Activated CD4-positive, alpha-beta T cell treated with anti-CD3 and anti-CD28 coated beads, Interleukin-2, amount 50 U/mL, for 1 hour (primary cell): ENCODE measurements at regions not wholly inside any gene's neighbourhood (a gene's known extent, or its start where the extent isn't known, plus 50 kb on each side); places are given as distances from the start of the nearest gene placed in this dataset.

Source experiments
- DNase-seq: peaks from one replicate; pipeline ENCODE4 v3.0.0-alpha.2; 2020

GRCh38 chr15:31925541-31925940, 104.8 kb upstream of the CHRNA7 start:
- DNase-seq = no peak

DNA sequence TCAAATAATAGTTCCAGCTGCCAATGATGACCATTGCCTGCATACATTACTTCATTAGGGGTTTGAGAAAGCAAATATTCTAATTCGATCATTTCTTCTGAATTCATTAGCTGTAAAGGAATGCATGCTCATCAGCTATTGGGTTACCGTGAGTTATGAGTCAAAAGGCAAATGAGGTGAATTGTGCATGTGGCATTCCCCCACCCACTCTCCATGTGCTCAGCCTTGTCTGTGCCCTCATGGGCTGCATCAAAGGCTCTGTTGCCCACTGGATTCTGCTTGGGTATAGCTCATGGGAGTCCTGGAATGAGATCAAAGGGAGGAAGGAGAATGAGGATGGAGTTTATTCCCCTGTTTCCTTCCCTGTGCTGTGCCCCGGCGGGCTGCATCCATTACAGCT, 99.3 kb upstream of the CHRNA7 start:
- DNase-seq = no peak

DNA sequence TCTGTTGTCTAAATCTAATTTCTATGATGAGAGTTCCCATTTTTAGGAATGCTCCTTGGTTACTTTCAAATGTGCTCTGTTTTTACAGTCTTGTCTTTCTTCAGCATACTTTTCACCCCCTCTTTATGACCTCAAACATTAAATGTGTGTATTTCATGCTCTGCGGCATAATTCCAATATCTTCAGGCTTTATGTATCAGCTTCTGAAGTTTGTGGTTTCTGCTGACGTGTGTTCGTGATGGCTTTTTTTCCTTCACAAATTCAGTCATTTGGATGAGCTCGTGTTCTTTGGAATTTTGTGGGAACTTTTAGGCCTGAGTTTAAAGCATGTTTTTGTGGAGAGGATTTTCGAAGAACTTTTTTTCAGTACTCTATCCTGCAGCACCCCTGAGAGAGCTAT, 97.7 kb upstream of the CHRNA7 start:
- DNase-seq = no peak

DNA sequence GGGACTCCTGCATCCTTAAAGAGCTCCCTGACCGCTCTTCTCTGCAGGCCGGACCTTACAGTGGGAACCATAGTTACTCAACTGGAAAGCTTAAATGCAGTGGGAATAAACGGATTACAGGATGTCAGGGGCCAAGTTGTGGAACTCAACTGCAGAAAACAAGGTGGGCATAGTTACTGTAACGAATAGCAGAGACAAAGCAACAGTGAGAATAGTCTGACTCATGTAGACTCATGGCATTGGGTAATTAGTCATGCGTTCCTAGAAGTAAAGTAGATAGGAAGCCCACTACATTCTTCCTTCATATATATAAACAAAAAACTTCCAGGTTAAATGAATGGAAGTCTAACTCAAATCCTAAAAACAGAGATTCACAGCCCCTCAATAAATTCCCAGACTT, 95.5 kb upstream of the CHRNA7 start:
- DNase-seq = no peak

DNA sequence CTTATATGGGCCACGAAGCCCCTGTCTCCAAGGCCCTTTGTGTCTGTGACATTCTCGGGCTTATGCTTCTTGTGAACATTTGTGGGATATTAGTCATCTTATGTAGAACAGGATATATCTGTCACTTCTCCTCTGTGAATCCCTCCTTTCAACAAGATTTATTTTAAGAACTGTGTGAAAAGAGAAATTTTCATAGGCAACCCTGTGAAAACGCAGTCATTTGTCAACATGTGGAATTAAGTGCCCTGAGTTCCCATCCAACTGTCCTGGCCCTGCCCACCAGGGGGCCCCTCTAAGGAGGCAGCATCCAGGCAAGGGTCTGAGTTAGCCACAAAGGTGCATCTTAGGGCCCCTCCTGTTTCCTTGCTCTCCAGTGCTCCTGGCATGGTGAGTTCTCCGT, 76.8 kb upstream of the CHRNA7 start:
- DNase-seq = no peak

GRCh38 chr15:31954374-31955172, 75.7 kb upstream of the CHRNA7 start:
- DNase-seq = no peak

DNA sequence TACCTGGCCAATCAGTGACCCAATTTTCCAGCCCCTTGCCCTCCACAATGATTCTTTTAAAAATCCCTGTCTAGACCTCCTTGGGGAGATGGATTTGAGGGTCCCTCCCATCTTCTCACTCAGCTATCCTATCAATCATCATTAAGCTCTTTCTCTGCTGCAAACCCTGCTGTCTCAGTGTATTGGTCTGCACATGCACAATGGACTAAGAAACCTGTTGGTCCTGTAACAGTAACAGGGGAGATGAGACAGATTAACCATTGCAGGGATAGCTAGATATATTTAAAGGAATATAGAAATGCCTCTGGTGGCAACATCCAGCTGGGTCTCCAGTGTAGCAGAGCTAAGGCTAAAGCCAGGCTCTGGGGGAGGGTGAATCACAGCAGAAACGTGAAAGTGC, 74.6 kb upstream of the CHRNA7 start:
- DNase-seq = no peak

DNA sequence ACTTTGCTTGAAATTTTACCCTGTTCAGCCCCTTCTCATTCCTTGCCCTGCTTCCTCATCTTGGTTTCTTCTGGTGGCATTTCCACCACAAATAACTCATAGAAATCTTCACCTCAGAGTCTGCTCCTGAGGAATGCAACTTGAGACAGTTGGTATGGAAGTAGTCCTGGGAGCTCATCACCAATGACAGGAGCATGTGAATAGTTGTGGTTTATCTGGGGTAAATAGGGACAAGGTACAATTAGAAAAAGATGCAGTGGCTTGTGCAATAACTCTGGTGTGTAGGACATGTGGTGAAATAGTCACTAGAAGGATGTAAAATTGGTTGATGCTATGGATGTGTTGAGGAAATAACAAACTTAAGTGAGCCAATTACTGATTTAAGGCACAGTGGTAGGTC, 72.7 kb upstream of the CHRNA7 start:
- DNase-seq = no peak

- no peak for DNase-seq
Measured at GRCh38 chr15:31964586-31965307, 65.6 kb upstream of the CHRNA7 start.

GRCh38 chr15:31970007-31970406, 60.3 kb upstream of the CHRNA7 start:
- no peak for DNase-seq

GRCh38 chr15:31973197-31973596, 57.1 kb upstream of the CHRNA7 start:
- no peak for DNase-seq

DNA sequence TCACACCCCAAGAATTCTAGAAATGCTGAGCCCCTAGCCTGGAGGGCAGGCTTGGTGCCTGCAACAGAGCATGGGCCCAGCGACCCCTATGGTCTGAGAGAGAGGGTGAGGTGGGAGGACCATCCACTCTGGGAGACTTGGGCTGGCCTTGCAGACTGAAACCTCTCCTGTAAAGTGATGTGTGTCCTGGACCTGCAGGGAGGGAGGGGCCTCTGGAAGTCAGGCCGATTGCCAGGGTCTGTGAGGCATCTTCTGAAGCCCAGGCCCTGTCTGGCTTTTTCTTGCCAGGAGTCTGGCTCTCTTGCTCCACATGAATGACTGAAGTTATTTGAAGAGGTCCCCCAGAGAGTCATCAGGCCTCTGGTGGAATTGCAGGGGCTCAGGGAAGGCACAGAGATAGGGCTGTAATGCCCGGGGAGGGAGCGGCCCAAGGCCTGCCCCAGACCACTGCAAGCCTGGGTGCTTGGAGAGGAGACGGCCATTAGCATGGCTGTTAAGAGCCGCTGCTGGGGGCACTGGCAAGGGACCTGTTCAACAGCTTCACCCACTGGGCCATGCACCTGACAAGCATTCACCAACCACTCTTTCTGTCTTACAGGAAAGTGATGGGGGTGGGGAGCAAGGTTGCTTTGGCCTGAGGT, 56.0 kb upstream of the CHRNA7 start:
- no peak for DNase-seq

DNA sequence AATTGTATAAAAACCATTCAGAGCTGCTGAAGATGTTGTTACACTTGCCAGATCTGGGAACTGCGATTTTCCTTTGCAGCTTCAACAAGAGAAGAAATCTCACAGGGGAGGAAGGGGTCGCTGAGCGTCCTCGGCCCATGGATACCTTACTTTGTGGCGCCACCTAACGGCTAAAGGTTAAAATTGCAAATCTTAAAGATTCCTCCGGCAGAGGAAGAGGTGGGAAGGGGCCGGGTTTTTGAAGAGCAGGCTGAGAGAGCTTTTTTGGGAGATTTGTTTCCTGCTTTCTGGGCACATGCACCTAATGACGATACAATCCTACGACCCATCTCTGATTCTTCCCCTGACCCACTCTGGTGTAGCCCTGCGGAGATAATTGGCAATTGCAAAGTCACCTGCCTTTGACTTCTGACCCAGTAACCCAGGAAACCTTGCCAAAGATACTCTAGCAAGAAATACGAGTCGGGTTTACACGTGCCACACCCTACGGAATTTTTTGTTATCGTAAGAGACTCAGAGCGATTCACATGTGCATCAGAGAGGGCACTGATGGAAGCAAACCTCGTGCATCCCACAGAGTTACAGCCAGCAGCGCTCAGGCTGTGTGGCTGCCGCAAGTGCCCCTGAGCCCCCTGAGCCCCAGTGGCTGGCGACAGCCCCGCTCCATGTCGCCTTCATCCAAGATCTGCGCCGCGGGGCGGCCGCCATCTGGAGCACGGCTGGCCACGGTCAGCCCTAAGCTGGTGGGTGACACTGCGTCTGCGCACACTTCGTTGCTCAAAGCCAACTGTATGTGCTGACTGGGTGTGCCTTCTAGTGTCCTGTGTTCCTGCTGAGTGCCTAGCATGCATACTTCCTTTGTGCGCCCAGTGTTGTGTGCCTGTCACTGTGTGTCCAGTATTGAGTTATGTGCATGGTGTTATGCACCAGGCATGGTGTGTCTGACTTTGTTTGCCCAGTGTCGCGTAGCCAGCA, 55.2 kb upstream of the CHRNA7 start:
- DNase-seq = peak; percentile 13

- no peak for DNase-seq
Measured at GRCh38 chr15:31975830-31976229, 54.5 kb upstream of the CHRNA7 start.

GRCh38 chr15:31977138-31977537, 53.2 kb upstream of the CHRNA7 start:
- no peak for DNase-seq

DNA sequence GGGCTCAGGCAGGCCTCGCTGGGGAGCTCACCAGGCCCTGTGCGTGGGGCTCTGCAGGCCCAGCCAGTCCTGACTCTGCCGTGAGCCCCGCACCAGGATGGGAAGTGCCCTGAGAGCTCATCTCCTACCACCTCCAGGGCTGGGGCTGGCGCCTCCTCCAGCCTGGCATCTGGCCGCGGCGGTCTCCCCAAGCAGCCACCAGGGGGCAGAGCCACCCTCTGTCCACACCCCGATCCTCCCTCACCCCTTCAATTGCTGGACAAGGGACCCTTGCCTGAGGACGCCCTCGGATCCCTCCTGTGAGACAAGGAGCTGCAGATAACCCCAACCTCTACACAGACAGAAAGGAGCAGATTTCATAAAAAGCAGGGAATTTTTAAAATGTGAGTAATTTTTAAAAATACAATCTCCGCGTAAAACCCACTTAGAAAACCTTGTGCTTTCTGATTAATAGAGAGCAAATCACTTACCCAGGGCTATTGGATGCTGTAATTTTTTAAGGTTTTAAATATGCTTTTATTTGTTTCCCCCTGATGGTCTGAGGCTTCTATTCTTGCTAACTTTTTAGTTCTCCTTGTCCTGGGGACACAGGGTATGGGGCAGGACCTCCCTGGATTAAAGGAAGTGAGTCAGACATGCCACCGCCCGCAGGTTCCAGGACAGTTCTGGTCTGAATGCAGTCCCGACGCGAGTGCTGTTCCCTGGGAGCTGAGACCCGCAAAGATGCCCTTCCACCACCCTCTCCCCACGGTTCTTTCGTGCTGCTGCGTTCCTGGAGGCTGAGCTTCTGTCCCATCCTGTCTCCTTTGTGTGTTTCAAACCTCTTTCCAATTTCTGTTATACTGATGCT, 52.3 kb upstream of the CHRNA7 start:
- peak; percentile 52 for DNase-seq
